ENCODE measurements at regions not wholly inside any gene's neighbourhood (a gene's known extent, or its start where the extent isn't known, plus 50 kb on each side); places are given as distances from the start of the nearest gene placed in this dataset.
"Not testable (repeated sequence)": the region's sequence is repeated elsewhere in the genome, so short reads cannot be mapped to it uniquely, and the experiment has no call there.

DNA sequence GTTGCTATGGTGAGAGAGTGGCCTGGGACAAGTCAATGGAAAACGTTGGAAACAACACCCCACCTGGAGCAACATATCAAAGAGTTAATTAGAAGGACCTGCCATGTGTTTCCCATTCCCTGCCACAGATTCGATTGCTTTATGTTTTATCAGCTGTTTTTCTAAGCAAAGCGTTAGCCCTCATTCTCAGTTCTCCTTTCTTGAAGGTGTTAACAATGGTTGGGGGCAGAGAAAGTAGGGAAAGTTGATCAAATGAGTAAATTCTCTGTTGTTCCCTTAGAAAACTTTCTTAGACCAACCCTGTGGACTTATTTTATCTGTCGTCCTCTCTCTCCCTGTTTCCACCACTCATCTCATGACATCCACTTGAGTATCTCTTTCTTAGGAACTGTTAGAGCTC, 102.5 kb downstream of the ADAMTS15 start:
- DNase-seq (ENCODE audit: low read depth) = no peak

DNA sequence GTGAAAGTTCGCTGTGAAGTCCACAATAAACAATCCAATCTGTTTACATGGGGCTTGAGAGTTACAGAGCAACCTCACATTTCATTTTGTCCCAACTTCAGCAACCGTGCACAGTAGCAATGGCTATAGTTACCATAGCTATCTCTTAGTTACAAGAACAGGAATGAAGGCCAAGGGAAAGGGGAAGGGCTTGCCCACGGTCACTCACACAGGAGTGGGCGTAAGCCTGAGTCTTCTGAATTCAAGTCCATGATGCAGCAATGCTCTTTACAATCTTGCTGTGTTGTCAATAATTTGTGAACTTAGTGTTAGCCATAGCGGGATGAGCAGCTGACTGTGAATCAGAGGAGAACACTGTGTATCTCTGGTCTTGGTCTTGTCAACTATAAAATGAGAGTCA, 102.9 kb downstream of the ADAMTS15 start:
- no peak for DNase-seq (ENCODE audit: low read depth)

DNA sequence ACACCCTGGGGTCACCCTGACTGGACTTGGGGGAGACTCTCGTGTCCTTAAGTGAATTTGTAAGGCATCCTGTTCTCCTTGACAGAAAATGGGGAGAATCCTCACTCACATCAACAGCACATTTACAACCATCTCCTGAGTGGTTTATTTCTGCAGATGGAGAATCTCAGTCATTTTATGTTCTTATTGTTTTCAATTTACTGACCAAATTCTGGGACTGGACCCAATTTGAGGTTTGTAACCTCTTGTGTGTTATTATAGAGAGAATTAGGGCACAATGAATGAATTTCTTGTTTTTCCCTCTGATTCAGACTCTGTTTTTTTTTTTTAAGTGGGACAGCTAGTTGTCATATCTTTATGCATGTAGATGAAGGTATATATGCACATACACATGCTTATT, 104.9 kb downstream of the ADAMTS15 start:
- no peak for DNase-seq (ENCODE audit: low read depth)

DNA sequence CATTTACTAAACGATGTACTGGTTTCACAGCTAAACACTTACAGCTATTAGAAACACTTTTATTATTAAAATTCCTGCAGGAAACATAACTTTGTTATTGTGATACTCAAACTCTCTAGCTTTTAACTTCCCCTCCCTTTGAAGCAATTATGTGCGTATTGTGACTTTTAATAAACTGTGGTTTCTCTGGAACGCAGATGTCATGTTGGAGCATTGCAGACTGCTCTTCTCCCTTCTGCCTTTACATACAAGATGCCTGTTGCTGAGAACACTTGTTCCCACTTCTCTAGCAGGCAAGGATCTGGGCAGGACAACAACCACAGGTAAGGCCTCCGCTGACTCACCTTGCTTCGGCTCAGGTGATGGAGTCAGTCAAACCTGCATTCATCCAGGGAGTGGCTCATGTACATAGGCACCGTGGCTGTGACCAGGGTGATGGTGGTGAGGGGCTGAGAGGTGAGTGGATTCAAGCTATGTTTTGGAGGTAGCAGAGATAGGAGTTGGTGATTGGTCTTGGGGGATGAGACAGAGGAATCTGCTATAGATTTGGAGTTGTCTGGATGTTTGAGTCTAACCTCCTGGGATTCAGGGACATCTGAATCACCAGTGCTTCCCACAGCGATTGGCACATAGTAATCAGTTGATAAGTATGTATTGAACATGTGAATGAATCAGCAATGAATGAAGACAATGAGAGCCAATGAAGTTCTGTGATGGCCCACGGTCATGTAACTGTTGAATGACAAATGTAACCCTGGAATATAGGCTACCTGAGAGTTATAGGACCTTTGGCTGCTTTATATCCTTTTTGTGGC, 106.0 kb downstream of the ADAMTS15 start:
- DNase-seq (ENCODE audit: low read depth) = no peak

DNA sequence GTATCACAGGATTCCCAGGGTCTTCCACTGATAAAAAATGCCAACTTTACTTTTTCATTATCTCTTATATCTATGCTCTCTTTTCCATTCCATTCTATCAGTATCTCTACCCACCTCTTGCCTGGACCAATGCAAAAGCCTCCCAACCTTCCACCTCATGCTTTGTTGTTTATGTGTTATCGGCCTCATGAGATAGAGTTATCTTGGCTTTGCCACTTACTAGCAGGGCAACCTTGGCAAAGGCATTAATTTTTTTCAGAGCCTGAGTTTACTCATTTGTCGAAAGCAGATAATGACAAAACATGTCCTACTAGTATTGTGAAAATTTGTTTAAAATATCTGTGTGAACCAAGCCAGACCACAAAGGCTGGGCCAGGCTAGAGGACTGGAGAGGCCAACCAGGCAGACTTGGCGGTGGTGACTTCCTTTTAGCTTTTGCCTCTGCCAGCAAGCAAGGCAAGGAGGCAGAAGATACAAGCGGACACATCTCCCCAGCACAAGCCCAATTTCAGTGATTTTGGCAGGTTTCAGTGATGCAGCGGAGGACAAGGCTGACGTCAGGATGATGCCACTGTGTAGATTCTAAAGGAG, 106.9 kb downstream of the ADAMTS15 start:
- no peak for DNase-seq (ENCODE audit: low read depth)

DNA sequence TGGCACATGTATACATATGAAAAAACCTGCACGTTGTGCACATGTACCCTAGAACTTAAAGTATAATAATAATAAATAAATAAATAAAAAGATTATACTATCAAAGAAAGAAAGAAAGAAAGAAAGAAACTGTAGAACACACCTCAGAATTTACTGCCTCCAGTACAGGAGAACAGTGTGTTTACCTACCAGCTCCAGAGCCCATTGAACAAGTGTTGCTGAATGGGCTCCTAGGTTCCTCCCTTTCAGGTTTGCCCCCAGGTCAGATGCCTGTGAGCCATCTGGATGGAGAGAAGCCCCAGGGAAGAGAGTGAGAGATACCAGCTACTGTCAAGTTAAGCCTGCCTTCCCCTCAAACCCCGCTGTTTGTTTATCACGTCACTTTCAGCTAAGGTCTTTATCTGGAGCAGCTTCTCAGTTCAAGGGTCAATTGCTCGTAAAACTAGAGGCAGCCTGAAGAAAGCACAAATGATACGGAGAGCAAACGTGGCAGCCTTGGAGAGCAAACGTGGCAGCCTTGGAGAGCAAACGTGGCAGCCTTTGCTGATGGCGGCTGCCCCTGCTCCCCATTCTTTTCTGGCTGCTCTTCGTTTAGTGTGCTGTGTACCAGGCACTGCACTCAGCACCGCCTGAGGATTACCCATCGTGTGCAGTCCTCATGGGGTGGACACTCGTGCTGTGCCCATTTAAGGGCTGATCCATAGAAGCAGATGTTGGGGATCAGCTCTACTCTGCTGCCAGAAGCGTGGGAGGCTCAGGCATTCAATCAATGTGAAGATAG, 111.7 kb downstream of the ADAMTS15 start:
- DNase-seq (ENCODE audit: low read depth) = no peak

DNA sequence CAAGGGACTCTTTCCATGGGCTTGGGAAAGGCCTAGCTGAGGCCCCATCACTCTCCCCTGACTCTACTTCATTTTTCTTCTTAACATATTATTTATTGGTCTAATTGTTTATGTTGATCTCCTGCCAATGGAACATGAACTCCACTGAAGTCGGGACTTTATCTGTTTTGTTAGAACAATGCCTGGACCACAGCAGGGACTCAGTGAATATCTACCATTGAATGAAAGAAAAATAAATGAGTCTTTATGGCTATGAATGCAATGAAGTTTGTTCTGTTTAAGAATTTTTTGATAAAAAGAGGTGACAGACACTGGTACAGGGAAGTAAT, 112.3 kb downstream of the ADAMTS15 start:
- DNase-seq (ENCODE audit: low read depth) = no peak

DNA sequence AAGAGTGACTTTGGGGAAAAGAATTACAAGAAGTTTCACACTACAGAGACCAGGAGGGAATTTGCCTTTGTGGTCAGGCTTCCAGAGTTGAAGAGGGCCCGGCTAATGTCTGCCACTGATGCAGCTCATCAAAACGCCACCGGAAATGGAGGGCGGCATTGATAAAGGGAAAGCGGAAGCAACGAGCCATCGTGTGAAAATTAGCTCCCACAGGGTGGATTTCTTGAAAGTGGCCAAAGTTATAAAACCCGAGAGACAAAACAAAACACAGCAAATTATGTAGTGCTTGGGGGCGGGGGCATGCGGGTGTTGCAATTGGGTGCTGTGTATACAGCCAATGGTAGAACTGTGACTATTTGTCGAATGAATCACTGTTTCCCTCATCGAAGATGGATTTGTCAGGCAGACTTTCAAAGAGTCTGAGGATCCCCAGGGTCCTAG, 113.0 kb downstream of the ADAMTS15 start:
- DNase-seq (ENCODE audit: low read depth) = peak; percentile 6

DNA sequence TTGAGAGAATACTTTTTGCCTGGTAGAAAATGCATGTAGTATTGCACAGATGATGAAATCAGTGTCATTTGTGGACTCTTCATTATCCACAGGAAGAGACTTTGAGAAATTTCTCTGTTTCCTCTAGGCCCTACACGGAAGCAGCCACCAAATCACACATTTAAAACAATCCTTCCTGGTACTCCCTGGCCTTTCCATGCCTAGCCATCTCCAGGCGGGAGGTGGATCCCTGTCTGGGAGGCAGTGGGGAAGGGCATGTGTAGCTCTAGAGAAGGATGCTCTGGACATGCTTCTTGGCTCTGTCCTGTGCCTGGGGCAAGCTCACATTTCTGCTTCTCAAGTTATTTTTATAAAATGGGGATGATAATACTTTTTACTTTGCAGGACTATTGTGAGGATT, 114.1 kb downstream of the ADAMTS15 start:
- no peak for DNase-seq (ENCODE audit: low read depth)

DNA sequence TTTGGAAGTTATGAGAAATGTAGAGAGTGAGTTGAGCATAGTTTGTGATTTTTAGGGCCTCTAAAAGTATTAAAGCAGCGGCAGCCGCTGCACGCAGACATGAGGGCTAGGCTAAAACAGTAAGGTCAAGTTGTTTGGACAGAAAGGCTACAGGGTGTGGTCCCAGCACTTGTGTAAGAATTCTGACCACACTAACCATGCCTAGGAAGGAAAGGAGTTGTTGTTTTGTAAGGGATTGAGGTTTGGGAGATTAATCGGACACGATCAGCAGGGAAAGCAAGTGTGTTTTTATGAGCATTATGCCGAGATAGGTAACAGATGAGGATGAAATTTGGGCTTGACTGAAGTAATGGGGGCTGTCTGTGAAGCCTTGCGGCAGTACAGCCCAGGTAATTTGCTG, 117.9 kb downstream of the ADAMTS15 start:
- DNase-seq (ENCODE audit: low read depth) = not testable (repeated sequence)

DNA sequence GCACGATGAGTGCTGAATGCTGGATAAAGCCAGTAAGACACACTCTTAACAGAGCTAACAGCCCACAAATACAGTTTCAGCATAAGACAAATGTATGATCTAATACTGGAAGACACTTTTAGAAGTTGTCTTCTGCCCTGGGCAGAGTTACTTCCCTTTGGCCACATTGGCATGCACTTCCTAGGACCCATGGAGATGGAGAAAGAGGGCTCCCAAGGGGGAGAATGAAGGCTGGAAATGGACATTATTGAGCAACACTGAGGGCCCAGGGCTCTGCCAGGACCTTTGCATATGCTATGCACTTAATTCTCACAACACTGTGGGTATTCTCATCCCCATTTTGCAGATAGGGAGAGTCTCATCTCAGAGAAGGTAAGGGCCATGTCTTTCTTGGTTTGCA, 123.1 kb downstream of the ADAMTS15 start:
- no peak for DNase-seq (ENCODE audit: low read depth)

DNA sequence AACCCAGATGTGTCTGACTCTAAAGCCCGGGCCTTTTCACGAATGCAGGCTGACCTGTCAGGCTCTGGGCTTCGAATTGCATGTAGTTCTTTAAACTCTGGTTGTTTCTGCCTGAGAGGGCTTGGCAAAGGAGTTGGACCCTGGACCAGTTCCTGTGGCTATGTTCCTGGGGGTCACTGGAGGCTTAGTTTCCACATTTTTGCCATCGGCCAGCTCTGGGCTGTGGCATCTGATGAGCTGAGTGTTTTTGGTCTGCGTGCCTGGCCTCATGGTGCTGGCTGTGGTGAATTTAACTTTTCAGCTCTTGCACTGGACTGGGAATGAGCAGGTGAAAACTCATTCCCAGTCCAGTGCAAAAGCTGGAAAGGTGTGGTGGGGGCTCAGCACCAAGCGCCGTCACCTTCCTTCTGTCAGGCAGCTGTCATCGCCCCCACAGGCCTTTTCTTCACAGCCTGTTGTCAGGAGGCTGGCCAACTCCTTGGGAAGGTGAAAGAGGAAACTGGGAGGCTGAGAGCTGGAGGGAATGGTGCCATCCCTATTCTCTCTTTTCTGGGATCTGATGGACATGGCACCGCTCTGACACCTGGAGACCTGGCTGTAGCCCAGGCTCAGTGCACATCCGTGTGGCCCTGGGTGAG, 123.6 kb downstream of the ADAMTS15 start:
- DNase-seq (ENCODE audit: low read depth) = no peak

DNA sequence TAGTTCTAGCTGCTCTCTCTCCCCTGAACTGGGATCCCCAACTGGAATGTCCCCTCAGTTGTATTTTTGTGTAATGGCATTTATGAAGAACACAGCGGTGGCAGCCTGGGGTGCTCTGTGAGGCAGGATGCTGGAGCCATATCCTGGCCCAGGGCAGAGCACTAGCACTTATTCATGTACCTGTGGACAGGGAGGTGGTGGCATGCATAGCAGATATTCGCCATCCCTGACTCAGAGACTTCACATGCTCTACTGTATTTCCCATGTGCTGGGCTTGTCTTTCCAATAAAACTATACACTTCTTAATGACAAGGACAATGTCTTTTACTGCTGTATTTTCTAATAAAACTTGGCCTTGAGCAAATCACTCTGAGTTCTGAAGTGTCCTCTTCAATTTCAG, 125.3 kb downstream of the ADAMTS15 start:
- DNase-seq (ENCODE audit: low read depth) = no peak

DNA sequence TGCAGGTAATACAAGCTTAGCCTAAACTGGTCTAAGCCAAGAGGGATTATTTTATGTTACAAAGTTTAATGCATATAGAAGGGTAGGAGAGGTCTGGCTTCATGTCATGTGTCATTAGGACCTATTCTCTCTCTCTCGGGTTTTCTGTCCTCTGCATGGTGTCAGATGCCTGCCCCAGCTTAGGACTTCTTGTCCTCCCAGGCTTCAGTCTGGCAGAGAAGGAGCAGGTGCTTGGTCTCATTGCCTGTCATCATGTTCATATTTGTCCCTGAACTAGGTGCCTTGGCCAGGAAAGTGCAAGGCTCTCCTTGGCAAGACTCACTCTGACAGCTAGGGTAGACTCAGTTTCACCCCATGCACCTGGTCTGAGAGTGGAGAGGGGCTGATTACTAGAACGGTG, 126.3 kb downstream of the ADAMTS15 start:
- DNase-seq (ENCODE audit: low read depth) = no peak

DNA sequence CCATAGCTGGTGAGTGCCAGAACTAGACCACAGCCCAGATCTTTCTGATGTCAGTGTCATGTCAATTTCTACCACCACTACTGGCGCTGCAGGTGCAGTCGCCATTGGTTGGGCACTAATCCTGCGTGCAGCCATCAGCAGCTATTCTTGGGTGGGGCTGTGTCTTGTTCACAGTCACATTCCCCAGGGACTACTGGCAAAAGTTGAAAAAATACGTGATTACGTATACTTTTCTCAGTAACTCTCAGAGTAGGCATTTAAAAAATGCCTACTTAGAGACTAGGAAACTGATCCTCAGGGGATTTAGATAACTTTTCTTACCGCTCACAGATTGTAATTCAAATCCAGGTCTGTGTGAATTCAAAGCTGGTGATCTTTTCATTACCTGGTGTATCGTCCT, 127.7 kb downstream of the ADAMTS15 start:
- DNase-seq (ENCODE audit: low read depth) = no peak

DNA sequence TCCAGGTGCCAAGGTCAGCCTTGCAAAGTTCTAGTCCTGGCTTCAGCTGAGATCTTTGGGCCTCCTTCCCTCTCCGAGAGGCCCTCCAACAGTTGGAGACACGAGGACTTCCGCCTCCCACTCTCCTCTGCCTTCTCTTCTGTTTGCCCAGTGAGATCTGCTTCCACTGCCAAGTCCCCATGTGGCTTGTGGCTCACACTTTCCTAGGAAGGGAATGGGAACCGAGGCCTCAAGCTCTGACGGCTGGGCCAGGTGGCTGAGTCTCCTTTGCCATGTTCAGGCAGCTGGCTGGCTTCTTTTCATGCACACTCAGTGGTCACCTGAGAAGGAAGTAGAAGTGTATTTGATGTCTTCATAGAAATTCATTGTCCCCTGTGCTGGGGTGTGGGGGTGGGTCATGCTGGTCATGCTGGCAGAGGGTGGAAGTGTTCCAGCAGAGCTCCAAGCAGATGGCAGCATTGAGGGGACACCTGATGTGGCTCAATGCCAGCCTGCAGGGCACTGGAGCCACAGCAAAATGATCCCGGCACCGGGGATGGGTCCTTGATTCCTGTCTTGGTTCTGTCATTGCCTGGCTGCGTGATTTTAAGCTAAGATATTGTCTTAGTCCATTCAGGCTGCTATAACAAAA, 130.4 kb downstream of the ADAMTS15 start:
- no peak for DNase-seq (ENCODE audit: low read depth)

DNA sequence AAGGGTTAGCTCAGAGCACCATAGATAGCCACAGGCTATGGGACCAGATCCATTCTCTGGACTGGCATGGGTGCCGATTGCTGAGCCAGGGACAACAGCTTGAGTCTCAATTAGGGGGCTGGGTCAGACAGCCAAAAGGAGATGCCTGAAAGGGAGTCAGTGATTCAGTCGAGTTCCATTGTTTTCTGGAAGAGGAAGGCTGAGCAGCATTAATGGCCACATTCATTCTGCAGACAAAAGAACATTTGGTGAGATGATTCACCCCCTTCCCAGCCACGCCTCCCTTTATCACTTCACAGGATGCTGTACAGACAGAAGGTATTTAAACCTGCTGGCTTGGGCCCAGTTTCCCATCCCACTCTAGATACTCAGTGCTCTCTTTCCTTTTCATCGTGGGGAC, 131.9 kb downstream of the ADAMTS15 start:
- DNase-seq (ENCODE audit: low read depth) = peak; percentile 77

DNA sequence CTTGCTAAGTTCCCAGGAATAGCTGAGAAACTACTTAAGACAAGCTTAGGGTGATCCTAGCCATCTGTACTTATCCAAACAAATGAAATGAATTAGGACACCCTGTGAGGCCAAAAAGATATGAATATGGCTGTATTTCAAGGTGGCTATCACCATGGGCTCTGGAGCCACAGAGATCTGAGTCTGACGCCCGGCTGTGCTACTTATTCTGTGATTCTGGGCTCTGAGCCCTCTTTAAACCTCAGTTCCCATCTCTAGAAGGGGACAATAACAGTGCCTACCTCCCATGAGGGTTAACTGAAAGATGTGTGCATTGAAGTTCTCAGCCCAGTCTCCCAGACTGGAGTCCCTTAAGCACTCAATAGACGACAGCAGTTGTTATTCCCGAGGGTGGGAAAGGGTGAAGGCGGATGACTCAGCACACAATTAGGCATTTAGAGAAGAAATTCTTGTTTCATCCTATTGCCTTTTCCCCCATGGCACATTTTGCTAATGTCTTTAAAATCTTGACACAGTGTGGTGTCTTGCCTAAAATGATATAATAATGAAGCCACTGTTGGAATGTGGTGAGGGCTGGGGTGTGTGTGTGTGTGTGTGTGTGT, 132.5 kb downstream of the ADAMTS15 start:
- peak; percentile 49 for DNase-seq (ENCODE audit: low read depth)

DNA sequence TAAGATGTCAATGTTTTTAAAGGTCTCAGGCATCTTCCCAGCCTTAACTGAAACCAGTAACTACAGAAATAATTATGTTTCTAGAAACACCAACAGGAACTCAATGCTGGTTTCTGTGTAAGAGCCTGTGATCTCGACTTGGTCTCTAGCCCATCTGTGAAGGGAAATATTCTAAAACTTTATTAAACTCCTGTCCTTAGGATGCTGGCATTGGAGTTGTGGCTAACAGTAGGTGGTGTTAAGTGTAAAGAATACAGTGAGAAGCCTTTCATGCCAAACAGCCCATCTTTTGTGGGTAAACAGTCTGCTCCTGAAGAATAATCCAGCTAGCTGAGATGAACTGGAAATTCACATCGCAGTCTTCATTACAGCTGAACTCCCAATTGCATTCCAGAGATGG, 133.2 kb downstream of the ADAMTS15 start:
- DNase-seq (ENCODE audit: low read depth) = no peak

DNA sequence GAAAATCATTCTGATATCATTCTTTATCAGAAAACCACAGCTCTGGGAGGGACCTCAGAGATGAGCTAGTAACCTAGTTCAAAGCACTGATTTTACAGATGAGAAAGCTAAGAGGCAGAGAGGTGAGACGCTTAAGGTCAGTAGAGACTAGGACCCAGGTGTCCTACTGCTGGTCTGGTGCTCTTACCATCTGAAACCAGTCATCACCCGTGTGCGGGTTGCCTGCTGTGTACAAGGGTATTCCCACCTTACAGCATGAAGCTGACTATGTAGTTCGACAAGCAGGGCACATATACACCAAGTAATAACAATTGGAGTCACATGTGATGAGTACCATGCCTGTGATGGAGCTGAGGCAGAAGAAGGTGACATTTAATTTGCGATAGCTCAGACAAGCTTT, 133.7 kb downstream of the ADAMTS15 start:
- no peak for DNase-seq (ENCODE audit: low read depth)

DNA sequence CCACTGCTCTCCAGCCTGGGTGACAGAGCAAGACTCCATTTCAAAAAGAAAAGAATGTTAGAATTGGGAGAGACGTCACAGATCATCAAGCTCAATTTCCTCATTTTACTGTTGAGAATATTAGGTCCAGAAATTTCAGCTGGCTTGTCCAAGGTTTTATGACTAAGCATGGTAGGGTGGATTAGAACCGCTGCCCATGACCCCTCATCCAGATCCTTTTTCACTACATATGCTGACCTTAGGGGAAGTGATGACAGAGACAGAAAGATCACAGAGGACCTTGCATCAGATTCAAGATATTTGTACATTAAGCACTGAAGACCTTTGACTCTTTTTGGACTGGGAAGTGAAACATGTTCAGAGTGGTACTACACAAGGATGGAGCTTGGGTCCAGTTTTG, 134.5 kb downstream of the ADAMTS15 start:
- no peak for DNase-seq (ENCODE audit: low read depth)

DNA sequence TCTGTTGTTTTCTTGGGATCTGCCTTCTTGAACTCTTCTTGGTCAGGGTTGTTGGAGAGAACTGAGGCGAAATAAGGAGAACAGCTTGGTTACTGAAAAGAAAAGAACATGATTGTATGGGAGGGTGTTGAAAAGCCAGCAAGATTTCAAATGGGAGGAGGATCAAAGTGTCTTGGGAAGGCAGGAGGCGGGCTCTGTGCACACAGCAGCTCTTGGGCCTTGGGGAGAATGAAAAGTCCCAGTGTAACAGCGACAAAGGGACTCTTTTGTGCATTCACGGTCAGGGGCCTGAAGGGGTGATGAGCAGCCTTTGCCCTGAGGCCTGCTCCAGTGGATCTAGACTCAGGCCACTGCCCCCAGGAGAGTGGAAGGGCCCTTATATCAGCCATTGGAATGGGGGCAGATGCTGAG, 135.4 kb downstream of the ADAMTS15 start:
- DNase-seq (ENCODE audit: low read depth) = no peak
